ACC112 (cell line): ENCODE measurements at regions not wholly inside any gene's neighbourhood (a gene's known extent, or its start where the extent isn't known, plus 50 kb on each side); places are given as distances from the start of the nearest gene placed in this dataset.

Experiments
- H2AFZ ChIP-seq: fragments of 200-600 bp; sonication (generic); one replicate; pipeline ENCODE4 v1.6.0; 2017; ENCODE audit warnings: antibody characterized with exemption, low read length; ENCODE audit not compliant: unreplicated experiment
- H3K27ac ChIP-seq: fragments of 200-600 bp; sonication (generic); 2 replicates; pipeline ENCODE4 v1.5.1; 2014; ENCODE audit warnings: low read depth, mild to moderate bottlenecking, antibody characterized with exemption, low read length, moderate library complexity
- H3K27me3 ChIP-seq: fragments of 200-600 bp; sonication (generic); 2 replicates; pipeline ENCODE4 v1.6.1; 2014; ENCODE audit warnings: mild to moderate bottlenecking, antibody characterized with exemption, low read length, moderate library complexity, mixed read lengths; ENCODE audit not compliant: insufficient read depth
- H3K36me3 ChIP-seq: fragments of 200-600 bp; sonication (generic); 2 replicates; pipeline ENCODE4 v1.6.1; 2016; ENCODE audit warnings: mild to moderate bottlenecking, antibody characterized with exemption, low read length, moderate library complexity, mixed read lengths; ENCODE audit not compliant: insufficient read depth
- H3K4me1 ChIP-seq: fragments of 200-600 bp; sonication (generic); one replicate; pipeline ENCODE4 v1.6.1; 2016; ENCODE audit warnings: low read length, mixed read lengths; ENCODE audit not compliant: insufficient read depth, unreplicated experiment, control insufficient read depth
- H3K4me3 ChIP-seq: fragments of 200-600 bp; sonication (generic); 2 replicates; pipeline ENCODE4 v1.5.1; 2014; ENCODE audit warnings: mild to moderate bottlenecking, low read depth, low read length
- H3K79me2 ChIP-seq: fragments of 200-600 bp; sonication (generic); one replicate; pipeline ENCODE4 v1.6.0; 2016; ENCODE audit warnings: low read length; ENCODE audit not compliant: control insufficient read depth, unreplicated experiment, insufficient read depth

GRCh38 chr13:44814836-44815235 is 174.4 kb downstream of the NUFIP1 start:
- Histone ChIP-seq H3K4me3 (no peak overlapping the region), H3K27me3 (no peaks in the 10 kb centered on the region), H2AFZ (no peak overlapping the region), H3K36me3 (no peaks in the 10 kb centered on the region), H3K27ac (no peak overlapping the region; the same call in 1 of the 2 replicates), H3K4me1 (peaks cover 83% of the 10 kb centered on the region), H3K79me2 (no peaks in the 10 kb centered on the region)

DNA sequence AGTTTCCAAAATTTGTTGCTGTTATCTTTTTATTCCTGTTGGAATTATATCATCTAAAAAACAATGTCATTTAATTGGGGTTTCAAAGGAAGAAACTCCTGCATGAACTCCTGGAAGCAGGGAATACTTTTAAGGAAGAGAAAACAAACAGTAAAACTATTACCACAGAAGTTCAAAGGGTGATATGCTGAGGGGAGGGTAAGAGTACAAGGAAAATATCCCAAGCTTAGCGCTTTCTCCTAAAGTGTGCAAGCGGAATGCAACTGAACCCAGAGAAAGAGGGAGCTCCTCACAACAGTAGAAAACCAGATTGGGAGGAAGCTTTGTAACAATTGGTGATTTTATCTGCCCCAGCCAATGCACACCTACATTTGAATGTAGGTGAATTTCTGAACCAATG is 175.1 kb downstream of the NUFIP1 start:
- H3K4me1 ChIP-seq = peaks cover 76% of the 10 kb centered on the region
- H2AFZ ChIP-seq = no peak overlapping the region
- H3K4me3 ChIP-seq = no peak overlapping the region
- no peaks in the 10 kb centered on the region for H3K27me3 ChIP-seq
- H3K27ac ChIP-seq = no peak overlapping the region
- H3K79me2 ChIP-seq = no peaks in the 10 kb centered on the region
- H3K36me3 ChIP-seq = no peaks in the 10 kb centered on the region

- Histone ChIP-seq H3K36me3 (no peaks in the 10 kb centered on the region), H3K27ac (no peak overlapping the region), H3K4me3 (no peak overlapping the region), H2AFZ (peak overlapping the region; percentile 48), H3K4me1 (peaks cover 66% of the 10 kb centered on the region), H3K79me2 (no peaks in the 10 kb centered on the region), H3K27me3 (no peaks in the 10 kb centered on the region)
Measured at GRCh38 chr13:44812818-44813217, 176.5 kb downstream of the NUFIP1 start.

- H3K4me3 ChIP-seq = no peak overlapping the region
- no peak overlapping the region for H3K27ac ChIP-seq
- H2AFZ ChIP-seq = peak overlapping the region; percentile 44
Measured at GRCh38 chr13:44810061-44810840, 179.0 kb downstream of the NUFIP1 start.

GRCh38 chr13:44809190-44809589 is 180.1 kb downstream of the NUFIP1 start:
- Histone ChIP-seq H3K27ac (no peak overlapping the region), H3K4me3 (no peak overlapping the region), H3K27me3 (no peaks in the 10 kb centered on the region), H2AFZ (no peak overlapping the region), H3K79me2 (no peaks in the 10 kb centered on the region), H3K36me3 (no peaks in the 10 kb centered on the region), H3K4me1 (peaks cover 34% of the 10 kb centered on the region)

More at GRCh38 chr13:44810061-44810840, 179.0 kb downstream of the NUFIP1 start:
- Histone ChIP-seq H3K4me1 (peaks cover 42% of the 10 kb centered on the region), H3K27me3 (no peaks in the 10 kb centered on the region), H3K36me3 (no peaks in the 10 kb centered on the region), H3K79me2 (no peaks in the 10 kb centered on the region)

GRCh38 chr13:44808185-44808584 is 181.1 kb downstream of the NUFIP1 start:
- no peak overlapping the region for H2AFZ ChIP-seq
- H3K4me3 ChIP-seq = no peak overlapping the region
- H3K27ac ChIP-seq = no peak overlapping the region
- peaks cover 27% of the 10 kb centered on the region for H3K4me1 ChIP-seq
- no peaks in the 10 kb centered on the region for H3K36me3 ChIP-seq
- no peaks in the 10 kb centered on the region for H3K27me3 ChIP-seq
- no peaks in the 10 kb centered on the region for H3K79me2 ChIP-seq

- Histone ChIP-seq H2AFZ (no peak overlapping the region), H3K27ac (no peak overlapping the region), H3K79me2 (no peaks in the 10 kb centered on the region), H3K4me3 (no peak overlapping the region), H3K36me3 (no peaks in the 10 kb centered on the region), H3K4me1 (peaks cover 28% of the 10 kb centered on the region), H3K27me3 (no peaks in the 10 kb centered on the region)
Measured at GRCh38 chr13:44807449-44808034, 181.7 kb downstream of the NUFIP1 start.

DNA sequence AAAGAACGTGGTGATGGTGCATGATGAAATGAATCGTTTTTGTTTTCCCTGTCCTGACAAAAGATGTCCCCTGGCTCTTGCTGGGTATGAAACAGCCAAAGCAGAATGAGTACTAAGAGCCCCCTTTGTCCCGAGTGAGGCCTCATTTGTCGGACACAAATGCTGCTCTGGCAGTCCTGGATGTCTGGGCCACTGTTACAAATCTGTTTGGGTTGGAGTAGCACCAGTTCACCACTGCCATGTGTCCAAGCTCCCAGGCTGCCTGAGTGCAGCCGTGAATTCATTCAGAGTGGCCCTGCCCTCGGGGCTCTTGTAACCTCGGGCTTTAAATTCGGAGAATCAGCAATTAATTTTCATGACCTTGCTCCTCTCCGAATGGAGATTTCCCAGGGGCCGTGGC is 182.4 kb downstream of the NUFIP1 start:
- Histone ChIP-seq H3K36me3 (no peaks in the 10 kb centered on the region), H2AFZ (no peak overlapping the region), H3K79me2 (no peaks in the 10 kb centered on the region), H3K27me3 (no peaks in the 10 kb centered on the region), H3K27ac (no peak overlapping the region), H3K4me3 (no peak overlapping the region), H3K4me1 (peaks cover 30% of the 10 kb centered on the region)

DNA sequence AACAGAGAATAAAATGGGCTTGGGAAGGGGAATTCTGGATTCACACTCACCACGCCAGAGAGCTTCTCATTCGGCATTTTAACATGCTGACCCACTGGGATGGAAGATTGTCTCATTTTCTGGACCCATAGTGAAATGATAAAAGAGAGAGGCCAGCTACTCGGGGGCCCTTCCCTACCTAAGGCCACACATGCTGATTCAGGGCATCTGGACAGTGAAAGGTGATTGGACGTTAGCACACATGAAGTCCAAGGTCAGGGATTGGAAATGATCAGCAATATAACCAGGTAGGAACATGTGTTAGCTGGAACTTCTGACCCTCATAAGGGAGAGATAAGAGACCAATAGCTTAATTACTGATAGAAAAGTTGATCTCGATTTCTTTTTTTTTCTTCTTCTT is 183.7 kb downstream of the NUFIP1 start:
- Histone ChIP-seq H3K36me3 (no peaks in the 10 kb centered on the region), H3K4me1 (peaks cover 24% of the 10 kb centered on the region), H3K27me3 (no peaks in the 10 kb centered on the region), H3K27ac (no peak overlapping the region), H3K4me3 (no peak overlapping the region), H3K79me2 (no peaks in the 10 kb centered on the region), H2AFZ (no peak overlapping the region)

DNA sequence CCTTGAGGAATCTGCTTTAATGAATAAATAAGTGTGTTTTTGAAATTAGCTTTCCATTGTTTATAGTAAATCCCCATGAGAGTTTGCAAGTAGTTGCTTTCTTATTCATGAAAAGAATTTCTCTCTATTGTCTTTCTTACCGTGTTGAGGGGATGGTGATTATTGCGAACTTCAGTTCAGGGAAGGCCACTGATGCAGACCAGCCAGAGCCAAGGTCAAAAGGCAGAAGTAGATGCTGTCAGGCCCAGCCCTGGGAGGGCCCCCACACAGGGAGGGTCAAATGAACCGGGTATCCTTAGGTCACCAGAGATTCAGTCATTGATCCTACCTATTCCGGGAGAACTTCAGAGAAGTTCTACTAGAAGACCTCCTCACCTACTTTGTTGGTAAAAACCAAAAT is 185.9 kb downstream of the NUFIP1 start:
- Histone ChIP-seq H3K27me3 (no peaks in the 10 kb centered on the region), H3K4me3 (no peak overlapping the region), H3K79me2 (no peaks in the 10 kb centered on the region), H2AFZ (no peak overlapping the region), H3K36me3 (no peaks in the 10 kb centered on the region), H3K27ac (no peak overlapping the region), H3K4me1 (peaks cover 18% of the 10 kb centered on the region)

DNA sequence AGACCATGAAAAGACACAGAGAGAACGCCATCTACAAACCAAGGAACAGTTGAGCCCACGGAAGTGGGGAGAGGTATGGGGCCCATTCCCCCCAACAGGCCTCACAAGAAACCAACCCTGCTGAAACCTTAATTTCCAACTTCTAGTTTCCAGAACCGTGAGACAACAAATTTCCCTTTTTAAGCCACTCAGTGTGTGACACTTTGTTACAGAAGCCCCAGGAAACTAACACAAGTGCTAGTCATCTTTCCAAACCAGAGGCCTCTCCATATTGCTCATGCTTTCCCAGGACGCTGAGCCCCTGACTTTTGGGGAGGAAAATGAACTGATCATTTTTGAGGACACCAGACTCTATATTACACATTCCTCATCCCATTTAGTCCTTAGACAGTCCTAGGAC is 186.8 kb downstream of the NUFIP1 start:
- no peak overlapping the region for H3K27ac ChIP-seq

More for the DNA sequence above, 186.8 kb downstream of the NUFIP1 start:
- H3K79me2 ChIP-seq = no peaks in the 10 kb centered on the region
- no peaks in the 10 kb centered on the region for H3K36me3 ChIP-seq
- no peak overlapping the region for H2AFZ ChIP-seq
- H3K4me3 ChIP-seq = no peak overlapping the region
- peaks cover 18% of the 10 kb centered on the region for H3K4me1 ChIP-seq
- no peaks in the 10 kb centered on the region for H3K27me3 ChIP-seq
